OCI-LY1 (cell line): ENCODE measurements at regions not wholly inside any gene's neighbourhood (a gene's known extent, or its start where the extent isn't known, plus 50 kb on each side); places are given as distances from the start of the nearest gene placed in this dataset.

Experiments
- H2AFZ ChIP-seq: fragments of 200-600 bp; sonication (generic), shearing (Covaris generic); 2 replicates; pipeline ENCODE4 v1.6.0; 2014; ENCODE audit warnings: antibody characterized with exemption, mild to moderate bottlenecking, low read length
- H3F3A ChIP-seq: fragments of 200-600 bp; sonication (generic), shearing (Covaris generic); 2 replicates; pipeline ENCODE4 v1.6.0; 2014; ENCODE audit warnings: mild to moderate bottlenecking, antibody characterized with exemption, low read length, moderate library complexity; ENCODE audit not compliant: insufficient read depth
- H3K27ac ChIP-seq: fragments of 200-600 bp; sonication (generic); 2 replicates; pipeline ENCODE4 v1.5.1; 2014; ENCODE audit warnings: low read length, mixed run types, mild to moderate bottlenecking, low read depth; ENCODE audit not compliant: poor library complexity, severe bottlenecking
- H3K27me3 ChIP-seq: fragments of 200-600 bp; sonication (generic); 2 replicates; pipeline ENCODE4 v1.6.0; 2014; ENCODE audit warnings: antibody characterized with exemption, mild to moderate bottlenecking, low read length, moderate library complexity; ENCODE audit not compliant: insufficient read depth
- H3K36me3 ChIP-seq: fragments of 200-600 bp; sonication (generic); 2 replicates; pipeline ENCODE4 v1.6.1; 2014; ENCODE audit warnings: mild to moderate bottlenecking, antibody characterized with exemption, low read length, moderate library complexity, mixed read lengths; ENCODE audit not compliant: insufficient read depth
- H3K4me1 ChIP-seq: fragments of 200-600 bp; sonication (generic); 2 replicates; pipeline ENCODE4 v1.5.1; 2014; ENCODE audit warnings: mild to moderate bottlenecking, low read length, moderate library complexity; ENCODE audit not compliant: insufficient read depth, severe bottlenecking
- H3K4me2 ChIP-seq: fragments of 200-600 bp; sonication (generic), shearing (Covaris generic); 2 replicates; pipeline ENCODE4 v1.6.1; 2014; ENCODE audit warnings: low read length
- H3K4me3 ChIP-seq: fragments of 200-600 bp; sonication (generic); 2 replicates; pipeline ENCODE4 v1.5.1; 2014; ENCODE audit warnings: low read length, low read depth, mild to moderate bottlenecking, mixed read lengths; ENCODE audit not compliant: poor library complexity, severe bottlenecking
- H3K79me2 ChIP-seq: fragments of 200-600 bp; shearing (Covaris generic); 2 replicates; pipeline ENCODE4 v1.6.1; 2016; ENCODE audit warnings: mixed run types, low read length, mixed read lengths; ENCODE audit not compliant: insufficient read depth
- H3K9ac ChIP-seq: fragments of 200-600 bp; sonication (generic), shearing (Covaris generic); 2 replicates; pipeline ENCODE4 v1.6.1; 2014; ENCODE audit warnings: mild to moderate bottlenecking, low read length, mixed read lengths
- H3K9me2 ChIP-seq: fragments of 200-600 bp; sonication (generic), shearing (Covaris generic); 2 replicates; pipeline ENCODE4 v1.6.1; 2014; ENCODE audit warnings: low read depth, mild to moderate bottlenecking, low read length, mixed read lengths
- H3K9me3 ChIP-seq: fragments of 200-600 bp; shearing (Covaris generic); 2 replicates; pipeline ENCODE4 v1.6.1; 2014; ENCODE audit warnings: low read length, mixed read lengths
- H4K20me1 ChIP-seq: fragments of 200-600 bp; sonication (generic), shearing (Covaris generic); 2 replicates; pipeline ENCODE4 v1.6.0; 2016; ENCODE audit warnings: mild to moderate bottlenecking, low read length; ENCODE audit not compliant: insufficient read depth
- CTCF ChIP-seq: fragments of 200-600 bp; sonication (generic), shearing (Covaris generic); IDR thresholded peaks from 2 replicates; pipeline ENCODE4 v1.5.1; 2017; ENCODE audit warnings: mild to moderate bottlenecking, antibody characterized with exemption, low read length, moderate library complexity, mixed read lengths
- EZH2 ChIP-seq: fragments of 200-600 bp; sonication (generic), shearing (Covaris generic); IDR thresholded peaks from 2 replicates; pipeline ENCODE4 v1.8.0; 2017; ENCODE audit warnings: borderline replicate concordance, mixed run types, mild to moderate bottlenecking, antibody characterized with exemption, low read length, moderate library complexity, mixed read lengths

- Histone ChIP-seq H3K4me1 (no peaks in the 10 kb centered on the region), H3K27me3 (no peaks in the 10 kb centered on the region), H3K9me3 (no peaks in the 10 kb centered on the region), H3F3A (no peaks in the 10 kb centered on the region), H3K9me2 (no peaks in the 10 kb centered on the region), H3K36me3 (no peaks in the 10 kb centered on the region), H3K79me2 (no peaks in the 10 kb centered on the region), H2AFZ (no peak overlapping the region), H3K4me2 (no peak overlapping the region), H3K9ac (no peak overlapping the region), H4K20me1 (no peaks in the 10 kb centered on the region), H3K4me3 (no peak overlapping the region), H3K27ac (no peak overlapping the region)
- TF ChIP-seq EZH2 (no peak), CTCF (no peak)
Measured at GRCh38 chr14:104431351-104431928, 148.1 kb upstream of the C14orf180 start.

GRCh38 chr14:104431929-104432541, 147.5 kb upstream of the C14orf180 start:
- Histone ChIP-seq H3K27ac (no peak overlapping the region), H3K9me3 (no peaks in the 10 kb centered on the region), H3F3A (no peaks in the 10 kb centered on the region), H3K4me2 (no peak overlapping the region), H3K9ac (no peak overlapping the region), H3K79me2 (no peaks in the 10 kb centered on the region), H3K36me3 (no peaks in the 10 kb centered on the region), H3K4me1 (no peaks in the 10 kb centered on the region), H4K20me1 (no peaks in the 10 kb centered on the region), H3K4me3 (no peak overlapping the region), H2AFZ (no peak overlapping the region), H3K9me2 (no peaks in the 10 kb centered on the region), H3K27me3 (no peaks in the 10 kb centered on the region)
- TF ChIP-seq EZH2 = no peak
- no peak for TF ChIP-seq CTCF

- no peaks in the 10 kb centered on the region for H3K9me2 ChIP-seq
Measured at GRCh38 chr14:104432611-104433231, 146.8 kb upstream of the C14orf180 start.

More at GRCh38 chr14:104432611-104433231, 146.8 kb upstream of the C14orf180 start:
- H3K27me3 ChIP-seq = no peaks in the 10 kb centered on the region; the same call in 1 of the 2 replicates
- H3K4me2 ChIP-seq = no peak overlapping the region
- no peaks in the 10 kb centered on the region for H3K9me3 ChIP-seq
- no peaks in the 10 kb centered on the region for H3K4me1 ChIP-seq
- no peak for TF ChIP-seq EZH2
- H2AFZ ChIP-seq = no peak overlapping the region
- H3F3A ChIP-seq = no peaks in the 10 kb centered on the region
- H3K27ac ChIP-seq = no peak overlapping the region
- no peak overlapping the region for H3K4me3 ChIP-seq
- no peaks in the 10 kb centered on the region for H4K20me1 ChIP-seq
- no peaks in the 10 kb centered on the region for H3K36me3 ChIP-seq
- H3K9ac ChIP-seq = no peak overlapping the region
- H3K79me2 ChIP-seq = no peaks in the 10 kb centered on the region
